Stomach (tissue), 8 donors: ENCODE measurements at regions not wholly inside any gene's neighbourhood (a gene's known extent, or its start where the extent isn't known, plus 50 kb on each side); places are given as distances from the start of the nearest gene placed in this dataset.

Experiments
- DNase-seq, 2 donors: peaks; one replicate each; pipeline versions ENCODE4 v3.0.0 to v3.0.0-alpha.2; 2013 to 2019
- H3K27ac ChIP-seq, 5 donors: fragments of 200-600 bp in 4 of 5; sonication (generic) in 4 of 5; one replicate each; pipeline ENCODE4 v1.5.1; 2013 to 2019; ENCODE audit warnings: mild to moderate bottlenecking in 1 of 5, moderate library complexity in 1 of 5
- H3K27me3 ChIP-seq, 3 donors: fragments of 200-600 bp; sonication (generic); one replicate each; pipeline ENCODE4 v1.5.1; 2017 to 2019; ENCODE audit warnings: mixed run types in 1 of 3
- H3K36me3 ChIP-seq, 4 donors: fragments of 200-600 bp; sonication (generic); 1 replicate in 3 of 4; 2 replicates in 1 of 4; pipeline ENCODE4 v1.5.1; 2016 to 2019
- H3K4me1 ChIP-seq, 4 donors: fragments of 200-600 bp; sonication (generic); one replicate each; pipeline ENCODE4 v1.5.1; 2016 to 2019
- H3K4me3 ChIP-seq, 4 donors: fragments of 200-600 bp; sonication (generic) in 3 of 4; one replicate each; pipeline ENCODE4 v1.5.1; 2016 to 2019; ENCODE audit warnings: mild to moderate bottlenecking in 1 of 4
- H3K9me3 ChIP-seq, 4 donors: fragments of 200-600 bp; sonication (generic); one replicate each; pipeline ENCODE4 v1.5.1; 2016 to 2019
- CTCF ChIP-seq, 7 experiments: fragments of 450-650 bp in 4 of 7; fragments of 200-600 bp in 3 of 7; sonication (generic) in 3 of 7; IDR thresholded peaks; one replicate each; pipeline ENCODE4 v1.5.1; 2016 to 2019; ENCODE audit warnings: antibody characterized with exemption in 7 of 7, control low read depth in 2 of 7, mild to moderate bottlenecking in 1 of 7
- EP300 ChIP-seq: sonication (generic); formaldehyde crosslinking; IDR thresholded peaks from one replicate; pipeline ENCODE4 v1.6.1; 2017; ENCODE audit warnings: antibody characterized with exemption
- POLR2A ChIP-seq, 4 donors: fragments of 450-650 bp; IDR thresholded peaks; one replicate each; pipeline ENCODE4 v1.6.1; 2016; ENCODE audit warnings: antibody characterized with exemption in 4 of 4, control low read depth in 2 of 4, mild to moderate bottlenecking in 1 of 4, moderate library complexity in 1 of 4
- POLR2AphosphoS5 ChIP-seq, 3 donors: sonication (generic); formaldehyde crosslinking; IDR thresholded peaks; one replicate each; pipeline ENCODE4 v1.6.1; 2016; ENCODE audit warnings: antibody characterized with exemption in 3 of 3
- WGBS, 5 donors: extraction: QIAGEN DNeasy Blood & Tissue Kit in 3 of 5; methylation state at CpG; one replicate each; pipeline versions ENCODE4 v1.1.5 to v1.1.7; 2013 to 2018; 5-methylcytosine and 5-hydroxymethylcytosine counted together
- intact Hi-C: fragments of 100-400 bp; cut with DNase I; formaldehyde crosslinking; loops from one replicate; pipeline ENCODE4 v1.15.1; 2023; ENCODE audit warnings: low total_unique reads
- donor health status: healthy with polysubstance abuse.
- donor health status: Bipolar disorder and iron deficiency.
- donor health status: healthy.

DNA sequence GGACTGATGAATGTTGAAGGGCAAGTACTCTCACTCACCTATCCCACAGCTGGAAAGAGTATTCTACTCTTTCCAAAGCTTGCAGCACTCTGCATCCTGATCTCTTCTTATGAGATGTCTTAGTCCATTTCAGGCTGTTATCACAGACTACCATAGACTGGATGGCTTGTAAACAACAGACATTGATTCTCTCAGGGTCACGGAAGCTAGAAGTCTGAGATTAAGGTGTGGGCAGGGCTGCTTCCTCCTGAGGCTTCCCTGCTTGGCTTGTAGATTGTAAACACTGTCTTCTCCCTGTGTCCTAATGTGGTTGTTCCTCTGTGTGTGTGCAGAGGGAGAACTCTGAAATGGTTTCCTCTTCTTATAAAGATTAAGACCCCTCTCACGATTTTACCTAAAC, 131.2 kb downstream of the MXRA5 start:
- no peaks in the 10 kb centered on the region for H3K4me1 ChIP-seq
- no peak overlapping the region for H3K27ac ChIP-seq
- no peaks in the 10 kb centered on the region for H3K9me3 ChIP-seq
- intact Hi-C loops: no loop called here
- DNase-seq: no peak
- no peaks in the 10 kb centered on the region for H3K36me3 ChIP-seq
- TF ChIP-seq POLR2AphosphoS5 (IDR thresholded peaks at IDR 0.05): no peak
- no peak for TF ChIP-seq CTCF (IDR thresholded peaks at IDR 0.05)
- TF ChIP-seq POLR2A (IDR thresholded peaks at IDR 0.05): no peak
- no peak for TF ChIP-seq EP300
- H3K4me3 ChIP-seq: no peak overlapping the region
- H3K27me3 ChIP-seq: no peaks in the 10 kb centered on the region
- WGBS, 5 donors: 43 to 65% (median 54%) methylated on average over 2 of the region's 2 CpGs

DNA sequence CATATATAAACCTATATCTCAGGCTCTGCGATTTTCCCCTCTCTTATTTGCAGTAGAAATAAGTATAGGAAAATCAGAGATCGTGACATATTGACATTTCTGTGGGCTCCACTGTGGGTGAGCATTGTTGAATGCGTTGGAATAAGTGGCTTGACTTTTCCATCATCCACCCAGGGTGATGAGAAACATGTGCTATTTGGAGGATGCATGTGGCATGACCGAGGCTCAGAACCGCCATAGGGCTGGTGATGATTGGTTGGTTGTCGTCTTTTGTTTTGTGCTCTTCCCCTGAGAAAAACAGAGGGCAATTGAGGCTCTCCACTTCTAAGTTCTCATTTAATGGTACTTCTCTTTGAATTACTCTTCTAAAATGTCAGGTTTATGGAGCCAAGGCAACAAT, 140.1 kb downstream of the MXRA5 start:
- Histone ChIP-seq H3K27ac (no peak overlapping the region), H3K36me3 (no peaks in the 10 kb centered on the region), H3K4me3 (no peak overlapping the region), H3K27me3 (no peaks in the 10 kb centered on the region), H3K9me3 (no peaks in the 10 kb centered on the region), H3K4me1 (no peaks in the 10 kb centered on the region)
- 83 to 94% (median 85%) methylated on average over 5 to 6 of the region's 6 CpGs for WGBS, 5 donors
- DNase-seq: no peak
- intact Hi-C loops: no loop called here
- no peak for TF ChIP-seq CTCF (IDR thresholded peaks at IDR 0.05)
- no peak for TF ChIP-seq EP300
- TF ChIP-seq POLR2A (IDR thresholded peaks at IDR 0.05): no peak
- TF ChIP-seq POLR2AphosphoS5 (IDR thresholded peaks at IDR 0.05): no peak

DNA sequence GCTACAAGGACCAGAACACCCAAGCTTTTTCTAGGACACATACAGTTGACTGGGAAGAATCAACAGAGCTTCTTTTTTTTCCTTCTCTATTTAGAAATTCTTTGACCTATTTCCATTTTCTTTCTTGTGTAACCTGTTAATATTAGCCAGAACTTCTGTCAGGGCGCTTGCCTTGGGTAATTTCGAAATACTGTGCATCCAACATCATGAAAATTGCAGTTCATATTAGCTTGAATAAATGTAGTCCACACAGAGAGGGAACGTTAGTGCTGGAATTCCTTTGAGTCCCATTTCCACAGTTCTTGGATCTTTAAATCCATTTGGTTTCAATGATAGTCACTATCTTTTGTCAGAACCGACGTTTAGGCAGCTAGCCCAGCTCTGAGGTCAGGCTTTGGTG, 141.8 kb downstream of the MXRA5 start:
- WGBS, 5 donors: 40 to 55% (median 53%) methylated on average over 5 of the region's 5 CpGs
- intact Hi-C loops: no loop called here
- TF ChIP-seq EP300 (no peak), CTCF (IDR thresholded peaks at IDR 0.05) (no peak), POLR2A (IDR thresholded peaks at IDR 0.05) (no peak), POLR2AphosphoS5 (IDR thresholded peaks at IDR 0.05) (no peak)
- Histone ChIP-seq H3K4me3 (no peak overlapping the region), H3K4me1 (no peaks in the 10 kb centered on the region), H3K27ac (no peak overlapping the region), H3K27me3 (no peaks in the 10 kb centered on the region), H3K9me3 (no peaks in the 10 kb centered on the region), H3K36me3 (no peaks in the 10 kb centered on the region)
- DNase-seq: no peak

- H3K27ac ChIP-seq: no peak overlapping the region
- intact Hi-C loops: no loop called here
- H3K9me3 ChIP-seq: peaks cover 0 to 13% (median 4%) of the 10 kb centered on the region in 4 donors
- DNase-seq: no peak
- no peaks in the 10 kb centered on the region for H3K4me1 ChIP-seq
- WGBS, 5 donors: 0 to 68% (median 50%) methylated on average over 1 of the region's 1 CpG
- no peak overlapping the region for H3K4me3 ChIP-seq
- no peaks in the 10 kb centered on the region for H3K36me3 ChIP-seq
- no peaks in the 10 kb centered on the region for H3K27me3 ChIP-seq
- no peak for TF ChIP-seq POLR2AphosphoS5 (IDR thresholded peaks at IDR 0.05)
These were observed 150.6 kb downstream of the MXRA5 start for GRCh38 chrX:3195845-3196244.

DNA sequence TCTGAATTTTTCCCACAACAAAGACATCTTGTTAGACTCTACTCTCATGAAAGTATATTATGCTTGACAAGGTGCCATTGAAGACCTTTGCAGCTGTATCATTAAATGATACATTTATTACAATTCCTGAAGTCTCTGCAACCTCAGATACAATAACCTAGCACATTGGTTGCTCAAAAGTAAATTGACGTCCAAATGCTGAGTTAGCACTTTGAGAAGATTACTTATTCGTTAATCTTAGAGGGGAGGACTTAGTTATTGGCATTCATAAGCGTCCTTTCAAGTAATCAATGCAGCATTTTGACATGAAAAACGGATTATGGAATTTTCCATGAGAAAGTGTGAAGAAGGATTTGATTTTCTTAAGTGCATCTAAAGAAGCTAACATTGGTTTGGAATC, 151.6 kb downstream of the ARSF start:
- whole genome bisulfite sequencing, 5 donors: 64 to 78% (median 71%) methylated on average over 4 of the region's 4 CpGs
- Histone ChIP-seq H3K4me1 (no peaks in the 10 kb centered on the region), H3K9me3 (no peaks in the 10 kb centered on the region), H3K4me3 (no peak overlapping the region), H3K27me3 (no peaks in the 10 kb centered on the region), H3K27ac (no peak overlapping the region), H3K36me3 (no peaks in the 10 kb centered on the region)
- no peak for TF ChIP-seq EP300
- no peak for TF ChIP-seq POLR2AphosphoS5 (IDR thresholded peaks at IDR 0.05)
- TF ChIP-seq CTCF (IDR thresholded peaks at IDR 0.05): no peak
- no peak for TF ChIP-seq POLR2A (IDR thresholded peaks at IDR 0.05)
- no peak for DNase-seq
- intact Hi-C loops: no loop called here
